Caco-2 (cell line): ENCODE measurements at regions not wholly inside any gene's neighbourhood (a gene's known extent, or its start where the extent isn't known, plus 50 kb on each side); places are given as distances from the start of the nearest gene placed in this dataset.

ENCODE experiments used
- BruUV-seq: library from RNA; stranded (reverse); fragments of 400-500 nt; replicated peaks from 2 replicates; lab custom pipeline; 2021; lab: Mats Ljungman, UMichigan
- CTCF ChIA-PET: fragments of 300-600 bp; sonication (Branson Sonifier 250); formaldehyde crosslinking; loops from one replicate; lab custom pipeline; 2022; ENCODE audit warnings: antibody characterized with exemption; lab: Charles Lee
- POLR2A ChIA-PET: fragments of 300-600 bp; sonication (Branson Sonifier 250); formaldehyde crosslinking; loops from one replicate; lab custom pipeline; 2022; ENCODE audit warnings: antibody characterized with exemption; lab: Charles Lee
- DNase-seq, 2 experiments: peaks; one replicate each; pipeline versions ENCODE4 v3.0.0 to v3.0.0-alpha.2; 2020 to 2022
- H3K27me3 ChIP-seq: replicated peaks from 2 replicates; pipeline ENCODE4 v1.6.0; 2011; ENCODE audit warnings: low read length; ENCODE audit not compliant: control insufficient read depth, insufficient read depth
- H3K36me3 ChIP-seq: 2 replicates; pipeline ENCODE4 v1.5.1; 2011; ENCODE audit warnings: low read length; ENCODE audit not compliant: control insufficient read depth, insufficient read depth
- H3K4me1 ChIP-seq: fragments of 250-450 bp; sonication (Bioruptor Pico); 2 replicates; pipeline ENCODE4 v1.5.1; 2020; ENCODE audit warnings: mild to moderate bottlenecking
- H3K4me3 ChIP-seq: 2 replicates; pipeline ENCODE4 v1.5.1; 2011; ENCODE audit warnings: low read depth, mild to moderate bottlenecking, control low read depth, low read length
- H3K9me3 ChIP-seq: fragments of 250-450 bp; sonication (Bioruptor Pico); 2 replicates; pipeline ENCODE4 v1.5.1; 2020; ENCODE audit warnings: mild to moderate bottlenecking, moderate library complexity
- H3K27ac Mint-ChIP-seq: one replicate; pipeline ENCODE4 v1.8.0; 2022; ENCODE audit warnings: mixed read lengths; ENCODE audit not compliant: unreplicated experiment
- H3K27me3 Mint-ChIP-seq: one replicate; pipeline ENCODE4 v1.8.0; 2022; ENCODE audit warnings: mixed read lengths; ENCODE audit not compliant: insufficient read depth, unreplicated experiment
- H3K36me3 Mint-ChIP-seq: one replicate; pipeline ENCODE4 v1.8.0; 2022; ENCODE audit warnings: mild to moderate bottlenecking, mixed read lengths; ENCODE audit not compliant: insufficient read depth, unreplicated experiment
- H3K4me1 Mint-ChIP-seq: one replicate; pipeline ENCODE4 v1.8.0; 2022; ENCODE audit warnings: low read depth, mixed read lengths; ENCODE audit not compliant: unreplicated experiment
- H3K4me3 Mint-ChIP-seq: one replicate; pipeline ENCODE4 v1.8.0; 2022; ENCODE audit warnings: mild to moderate bottlenecking, moderate library complexity, mixed read lengths; ENCODE audit not compliant: unreplicated experiment
- H3K9me3 Mint-ChIP-seq: one replicate; pipeline ENCODE4 v1.8.0; 2022; ENCODE audit warnings: mixed read lengths; ENCODE audit not compliant: unreplicated experiment
- intact Hi-C: fragments of 100-400 bp; cut with micrococcal nuclease; formaldehyde crosslinking; loops from one replicate; pipeline ENCODE4 v1.10.0; 2022; ENCODE audit not compliant: unreplicated experiment
- TF ChIP-seq, protein P1 (sequence below), 2 experiments: fragments of 200-600 bp in 1 of 2; IDR thresholded peaks; 1 replicate in 1 of 2; 2 replicates in 1 of 2; pipeline versions ENCODE4 v1.5.1 to v1.8.0; 2011 to 2022; ENCODE audit warnings: antibody characterized with exemption in 1 of 2, control low read depth in 1 of 2, inconsistent platforms in 1 of 2, low read depth in 1 of 2, low read length in 1 of 2, mild to moderate bottlenecking in 1 of 2, moderate library complexity in 1 of 2; ENCODE audit not compliant: insufficient read depth in 1 of 2, severe bottlenecking in 1 of 2, unreplicated experiment in 1 of 2

DNA sequence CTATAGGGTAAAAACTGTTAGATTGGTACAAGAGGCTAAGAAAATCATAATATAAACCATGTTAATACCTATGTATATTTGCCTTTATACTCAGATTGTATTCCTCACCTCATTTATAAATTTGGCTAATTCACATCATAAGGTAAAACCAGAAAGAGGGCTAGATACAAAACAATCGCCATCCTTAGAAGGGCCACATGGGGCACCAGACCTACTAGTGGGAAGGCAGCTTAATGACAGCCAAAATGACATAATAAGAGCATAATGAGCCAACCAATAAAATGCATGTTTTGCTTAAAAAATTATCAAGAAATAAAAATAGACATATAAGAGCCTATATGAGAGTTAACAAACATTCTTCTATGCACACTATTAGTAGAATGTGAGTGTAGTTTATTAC is 107.3 kb upstream of the PRDX4 start:
- TF ChIP-seq, protein P1, sequence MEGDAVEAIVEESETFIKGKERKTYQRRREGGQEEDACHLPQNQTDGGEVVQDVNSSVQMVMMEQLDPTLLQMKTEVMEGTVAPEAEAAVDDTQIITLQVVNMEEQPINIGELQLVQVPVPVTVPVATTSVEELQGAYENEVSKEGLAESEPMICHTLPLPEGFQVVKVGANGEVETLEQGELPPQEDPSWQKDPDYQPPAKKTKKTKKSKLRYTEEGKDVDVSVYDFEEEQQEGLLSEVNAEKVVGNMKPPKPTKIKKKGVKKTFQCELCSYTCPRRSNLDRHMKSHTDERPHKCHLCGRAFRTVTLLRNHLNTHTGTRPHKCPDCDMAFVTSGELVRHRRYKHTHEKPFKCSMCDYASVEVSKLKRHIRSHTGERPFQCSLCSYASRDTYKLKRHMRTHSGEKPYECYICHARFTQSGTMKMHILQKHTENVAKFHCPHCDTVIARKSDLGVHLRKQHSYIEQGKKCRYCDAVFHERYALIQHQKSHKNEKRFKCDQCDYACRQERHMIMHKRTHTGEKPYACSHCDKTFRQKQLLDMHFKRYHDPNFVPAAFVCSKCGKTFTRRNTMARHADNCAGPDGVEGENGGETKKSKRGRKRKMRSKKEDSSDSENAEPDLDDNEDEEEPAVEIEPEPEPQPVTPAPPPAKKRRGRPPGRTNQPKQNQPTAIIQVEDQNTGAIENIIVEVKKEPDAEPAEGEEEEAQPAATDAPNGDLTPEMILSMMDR (IDR thresholded peaks at IDR 0.05; ENCODE audit: insufficient read depth in 1 of 2, low read depth in 1 of 2, low read length in 1 of 2, severe bottlenecking in 1 of 2, unreplicated experiment in 1 of 2) = no peak
- no peak overlapping the region for H3K27ac Mint-ChIP-seq
- no peak overlapping the region for H3K4me3 Mint-ChIP-seq
- CTCF ChIA-PET = no interaction called here
- no peaks in the 10 kb centered on the region for H3K4me1 ChIP-seq
- H3K36me3 Mint-ChIP-seq = no peaks in the 10 kb centered on the region
- intact Hi-C loops = no loop called here
- no peaks in the 10 kb centered on the region for H3K4me1 Mint-ChIP-seq
- no peaks in the 10 kb centered on the region for H3K27me3 ChIP-seq
- H3K4me3 ChIP-seq = no peak overlapping the region
- POLR2A ChIA-PET = interaction anchor here (0.6 kb wide), 1 partner anchor 335 kb away, joined by 3 read pairs; no protein-coding TSS in a partner anchor
- H3K9me3 Mint-ChIP-seq = no peaks in the 10 kb centered on the region
- H3K9me3 ChIP-seq = no peaks in the 10 kb centered on the region
- H3K36me3 ChIP-seq = no peaks in the 10 kb centered on the region
- no TSS peak for BruUV-seq
- DNase-seq = no peak
- H3K27me3 Mint-ChIP-seq = peaks cover 6% of the 10 kb centered on the region

DNA sequence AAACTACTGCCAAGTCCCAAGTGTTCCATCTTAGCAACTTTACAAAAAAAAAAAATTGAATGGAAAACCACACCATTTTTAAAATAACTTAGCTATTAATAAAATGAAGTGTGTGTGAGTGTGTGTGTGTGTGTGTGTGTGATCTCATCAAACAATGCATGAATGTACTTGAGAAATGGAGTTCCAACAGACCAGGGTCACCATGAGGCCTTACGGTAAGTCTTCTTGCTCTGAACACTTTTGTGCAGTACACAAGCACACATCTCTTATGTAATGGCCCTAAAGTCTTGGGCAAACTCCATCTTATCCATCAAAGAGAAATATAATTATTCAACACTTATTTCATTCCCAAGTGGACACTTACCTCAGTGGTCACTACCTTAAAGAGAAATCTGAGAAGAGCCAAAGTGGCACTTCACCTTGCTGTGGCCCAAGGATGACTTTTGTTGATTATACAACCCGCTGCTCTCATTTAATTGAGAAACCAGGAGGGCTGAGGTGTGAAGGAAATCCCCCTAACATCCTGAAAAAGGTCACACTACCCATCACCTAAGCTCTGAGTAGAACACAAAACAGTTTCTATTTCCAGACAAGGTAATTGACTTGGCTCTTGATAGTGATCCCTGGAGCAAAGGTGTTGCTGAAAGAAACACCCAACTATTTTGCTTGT is 96.5 kb upstream of the PRDX4 start:
- Histone ChIP-seq H3K27me3 (no peaks in the 10 kb centered on the region), H3K4me3 (no peak overlapping the region), H3K36me3 (no peaks in the 10 kb centered on the region), H3K9me3 (no peaks in the 10 kb centered on the region), H3K4me1 (no peaks in the 10 kb centered on the region)
- no peak for DNase-seq
- H3K4me1 Mint-ChIP-seq = no peaks in the 10 kb centered on the region
- POLR2A ChIA-PET = no interaction called here
- TF ChIP-seq, protein P1 (IDR thresholded peaks at IDR 0.05; ENCODE audit: insufficient read depth in 1 of 2, low read depth in 1 of 2, low read length in 1 of 2, severe bottlenecking in 1 of 2, unreplicated experiment in 1 of 2) = no peak
- H3K36me3 Mint-ChIP-seq = no peaks in the 10 kb centered on the region
- peaks cover 9% of the 10 kb centered on the region for H3K27me3 Mint-ChIP-seq
- no peak overlapping the region for H3K27ac Mint-ChIP-seq
- intact Hi-C loops = no loop called here
- CTCF ChIA-PET = no interaction called here
- BruUV-seq = no TSS peak
- no peaks in the 10 kb centered on the region for H3K9me3 Mint-ChIP-seq
- no peak overlapping the region for H3K4me3 Mint-ChIP-seq

DNA sequence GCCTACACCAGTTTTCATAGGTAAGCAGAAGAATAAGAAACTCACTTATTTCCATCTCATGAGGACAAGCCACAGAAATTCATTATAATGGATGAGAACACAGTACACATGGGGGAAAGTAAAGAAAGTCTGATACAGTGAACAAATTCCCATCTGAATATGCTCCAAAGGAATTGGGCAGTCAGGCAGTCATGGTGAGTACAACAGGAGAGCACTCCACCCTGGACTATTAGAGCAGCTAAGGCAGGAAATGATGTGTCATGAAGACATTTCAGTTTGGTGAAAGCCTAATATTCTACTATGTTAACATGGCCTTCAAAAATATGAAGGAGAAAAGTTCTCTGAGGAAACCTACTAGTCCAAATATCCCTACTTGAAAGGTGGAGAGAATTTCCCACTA is 92.0 kb upstream of the PRDX4 start:
- CTCF ChIA-PET = no interaction called here
- H3K36me3 ChIP-seq = no peaks in the 10 kb centered on the region
- no peaks in the 10 kb centered on the region for H3K4me1 ChIP-seq
- H3K9me3 ChIP-seq = no peaks in the 10 kb centered on the region
- Mint-ChIP-seq H3K27me3 (peaks cover 6% of the 10 kb centered on the region), H3K4me1 (no peaks in the 10 kb centered on the region), H3K27ac (no peak overlapping the region), H3K9me3 (no peaks in the 10 kb centered on the region), H3K36me3 (no peaks in the 10 kb centered on the region), H3K4me3 (no peak overlapping the region)
- intact Hi-C loops = no loop called here
- no peaks in the 10 kb centered on the region for H3K27me3 ChIP-seq
- DNase-seq = no peak
- POLR2A ChIA-PET = no interaction called here
- no peak overlapping the region for H3K4me3 ChIP-seq
- TF ChIP-seq, protein P1 (IDR thresholded peaks at IDR 0.05; ENCODE audit: insufficient read depth in 1 of 2, low read depth in 1 of 2, low read length in 1 of 2, severe bottlenecking in 1 of 2, unreplicated experiment in 1 of 2) = no peak
- BruUV-seq = no TSS peak
